Liver (tissue), 3 donors: ENCODE measurements at regions not wholly inside any gene's neighbourhood (a gene's known extent, or its start where the extent isn't known, plus 50 kb on each side); places are given as distances from the start of the nearest gene placed in this dataset.

Experiments
- CTCF ChIP-seq: fragments of 150-350 bp; IDR thresholded peaks from 2 replicates; pipeline ENCODE4 v1.5.1; 2017; ENCODE audit warnings: improper control_type of control experiment, low read depth, low read length; ENCODE audit not compliant: missing input control
- JUND ChIP-seq, 2 donors: IDR thresholded peaks; 2 replicates each; pipeline ENCODE4 v1.6.1; 2016; ENCODE audit warnings: antibody characterized with exemption in 2 of 2
- RAD21 ChIP-seq, 2 donors: IDR thresholded peaks; 2 replicates each; pipeline ENCODE4 v1.6.1; 2016; ENCODE audit warnings: antibody characterized with exemption in 2 of 2, mild to moderate bottlenecking in 2 of 2
- REST ChIP-seq: IDR thresholded peaks from 2 replicates; pipeline ENCODE4 v1.6.1; 2016; ENCODE audit warnings: antibody characterized with exemption, mild to moderate bottlenecking
- TAF1 ChIP-seq: conservative IDR thresholded peaks from 2 replicates; pipeline ENCODE4 v1.6.1; 2016; ENCODE audit warnings: antibody characterized with exemption, mild to moderate bottlenecking
- donor health status: healthy.
- donor health status: healthy.

- no peak for TF ChIP-seq CTCF
- TF ChIP-seq TAF1, result no peak
- TF ChIP-seq RAD21 (IDR thresholded peaks at IDR 0.05), result no peak
- TF ChIP-seq JUND (IDR thresholded peaks at IDR 0.05), result no peak
- TF ChIP-seq REST, result no peak
Observed at GRCh38 chr1:101166583-101167120, 70.2 kb upstream of the S1PR1 start.
